ENCODE measurements at regions not wholly inside any gene's neighbourhood (a gene's known extent, or its start where the extent isn't known, plus 50 kb on each side); places are given as distances from the start of the nearest gene placed in this dataset.

- no peak for DNase-seq
These were observed 98.8 kb downstream of the DUSP6 start for GRCh38 chr12:89253488-89253887.

GRCh38 chr12:89252284-89252683, 100.0 kb downstream of the DUSP6 start:
- no peak for DNase-seq

- no peak for DNase-seq
These were observed 100.7 kb downstream of the DUSP6 start for GRCh38 chr12:89251342-89252271.

- DNase-seq: no peak
These were observed 101.7 kb downstream of the DUSP6 start for GRCh38 chr12:89250636-89251035.

GRCh38 chr12:89250213-89250612, 102.1 kb downstream of the DUSP6 start:
- no peak for DNase-seq

GRCh38 chr12:89247967-89248366, 104.3 kb downstream of the DUSP6 start:
- DNase-seq: no peak

- no peak for DNase-seq
These were observed 104.8 kb downstream of the DUSP6 start for GRCh38 chr12:89247541-89247942.

GRCh38 chr12:89245090-89245489, 107.2 kb downstream of the DUSP6 start:
- DNase-seq: peak; percentile 53

- peak; percentile 44 for DNase-seq
These were observed 107.8 kb downstream of the DUSP6 start for GRCh38 chr12:89244536-89244935.

- DNase-seq: no peak
These were observed 108.5 kb downstream of the DUSP6 start for GRCh38 chr12:89243771-89244170.

GRCh38 chr12:89239534-89239933, 112.8 kb downstream of the DUSP6 start:
- DNase-seq: no peak

- no peak for DNase-seq
These were observed 113.7 kb downstream of the DUSP6 start for GRCh38 chr12:89238593-89238992.

GRCh38 chr12:89237763-89238162, 114.5 kb downstream of the DUSP6 start:
- no peak for DNase-seq

GRCh38 chr12:89236748-89237383, 115.4 kb downstream of the DUSP6 start:
- no peak for DNase-seq

- DNase-seq: no peak
These were observed 116.1 kb downstream of the DUSP6 start for GRCh38 chr12:89236237-89236636.

GRCh38 chr12:89235189-89235993, 116.9 kb downstream of the DUSP6 start:
- DNase-seq: no peak

- DNase-seq: no peak
These were observed 117.8 kb downstream of the DUSP6 start for GRCh38 chr12:89234324-89235114.

- no peak for DNase-seq
These were observed 120.6 kb downstream of the DUSP6 start for GRCh38 chr12:89231686-89232085.

GRCh38 chr12:89230376-89231315, 121.7 kb downstream of the DUSP6 start:
- no peak for DNase-seq

- DNase-seq: no peak
These were observed 123.8 kb downstream of the DUSP6 start for GRCh38 chr12:89228491-89228890.

- no peak for DNase-seq
These were observed 124.5 kb downstream of the DUSP6 start for GRCh38 chr12:89227774-89228173.

All from CD4-positive, alpha-beta T cell treated with Interleukin-15 for 1 hour (primary cell).